ENCODE measurements at regions not wholly inside any gene's neighbourhood (a gene's known extent, or its start where the extent isn't known, plus 50 kb on each side); places are given as distances from the start of the nearest gene placed in this dataset.

DNA sequence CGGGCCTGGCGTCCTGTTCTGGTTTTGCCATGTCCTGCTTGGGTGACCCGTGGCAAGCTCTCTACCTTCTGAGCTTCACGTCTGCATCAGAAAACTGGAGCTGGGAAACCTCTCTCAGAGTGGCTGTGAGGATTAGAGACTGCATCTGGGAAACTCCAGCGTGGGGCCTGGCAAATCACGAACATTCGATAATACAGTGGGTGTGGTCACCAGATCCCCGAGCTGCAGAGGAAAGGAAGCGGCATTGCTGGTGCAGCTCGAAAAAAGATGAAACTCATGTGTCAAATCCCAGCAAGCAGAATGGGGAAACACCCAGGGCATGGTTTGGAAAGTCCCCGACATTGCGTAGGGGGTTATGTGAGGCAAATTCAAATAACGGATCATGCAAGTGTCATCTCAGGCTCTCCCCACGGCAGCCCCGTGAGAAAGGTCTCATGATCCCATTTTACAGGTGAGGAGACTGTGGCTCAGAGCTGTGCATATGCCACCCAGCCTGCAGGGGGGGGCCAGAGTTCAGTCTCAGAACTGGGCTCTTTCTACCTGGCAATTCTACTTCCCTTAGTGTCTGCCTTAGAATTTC, 98.1 kb upstream of the VRK1 start:
- TF ChIP-seq CTCF (IDR thresholded peaks at IDR 0.05) = no peak
- ATAC-seq (no peak), FAIRE-seq (no peak), DNase-seq (no peak)
- H3K36me3 ChIP-seq = no peaks in the 10 kb centered on the region
- H3K4me1 ChIP-seq = no peaks in the 10 kb centered on the region
- H3K27me3 ChIP-seq = no peaks in the 10 kb centered on the region
- 78 to 79% methylated on average over 15 of the region's 15 CpGs for WGBS, 2 donors
- H3K4me3 ChIP-seq = no peak overlapping the region
- no peaks in the 10 kb centered on the region for H3K9me3 ChIP-seq
- intact Hi-C loops (cut with DNase I) = no loop called here
- H3K27ac ChIP-seq = no peak overlapping the region

GRCh38 chr14:96699666-96700065, 97.5 kb upstream of the VRK1 start:
- no peak for TF ChIP-seq CTCF (IDR thresholded peaks at IDR 0.05)
- Histone ChIP-seq H3K4me1 (no peaks in the 10 kb centered on the region), H3K36me3 (no peaks in the 10 kb centered on the region), H3K27ac (no peak overlapping the region), H3K27me3 (no peaks in the 10 kb centered on the region), H3K4me3 (no peak overlapping the region), H3K9me3 (no peaks in the 10 kb centered on the region)
- 89 to 91% methylated on average over 3 of the region's 3 CpGs for WGBS, 2 donors
- FAIRE-seq = no peak
- no peak for DNase-seq
- no peak for ATAC-seq
- intact Hi-C loops (cut with DNase I) = no loop called here

GRCh38 chr14:96702831-96703230, 94.4 kb upstream of the VRK1 start:
- H3K27ac ChIP-seq = no peak overlapping the region
- no peaks in the 10 kb centered on the region for H3K27me3 ChIP-seq
- no peaks in the 10 kb centered on the region for H3K36me3 ChIP-seq
- WGBS, 2 donors = 58 to 64% methylated on average over 6 of the region's 6 CpGs
- FAIRE-seq = no peak
- no peak overlapping the region for H3K4me3 ChIP-seq
- no peak for TF ChIP-seq CTCF (IDR thresholded peaks at IDR 0.05)
- no peaks in the 10 kb centered on the region for H3K4me1 ChIP-seq
- intact Hi-C loops (cut with DNase I) = no loop called here
- no peaks in the 10 kb centered on the region for H3K9me3 ChIP-seq
- ATAC-seq = no peak
- no peak for DNase-seq

- 48 to 52% methylated on average over 10 of the region's 10 CpGs for whole genome bisulfite sequencing, 2 donors
- no peak overlapping the region for H3K4me3 ChIP-seq
- DNase-seq (no peak), FAIRE-seq (no peak), ATAC-seq (no peak)
- intact Hi-C loops (cut with DNase I) = no loop called here
- TF ChIP-seq CTCF (IDR thresholded peaks at IDR 0.05) = no peak
- no peaks in the 10 kb centered on the region for H3K27me3 ChIP-seq
- no peaks in the 10 kb centered on the region for H3K4me1 ChIP-seq
- H3K36me3 ChIP-seq = no peaks in the 10 kb centered on the region
- no peak overlapping the region for H3K27ac ChIP-seq
- no peaks in the 10 kb centered on the region for H3K9me3 ChIP-seq
Measured at GRCh38 chr14:96705422-96706092, 91.6 kb upstream of the VRK1 start.

DNA sequence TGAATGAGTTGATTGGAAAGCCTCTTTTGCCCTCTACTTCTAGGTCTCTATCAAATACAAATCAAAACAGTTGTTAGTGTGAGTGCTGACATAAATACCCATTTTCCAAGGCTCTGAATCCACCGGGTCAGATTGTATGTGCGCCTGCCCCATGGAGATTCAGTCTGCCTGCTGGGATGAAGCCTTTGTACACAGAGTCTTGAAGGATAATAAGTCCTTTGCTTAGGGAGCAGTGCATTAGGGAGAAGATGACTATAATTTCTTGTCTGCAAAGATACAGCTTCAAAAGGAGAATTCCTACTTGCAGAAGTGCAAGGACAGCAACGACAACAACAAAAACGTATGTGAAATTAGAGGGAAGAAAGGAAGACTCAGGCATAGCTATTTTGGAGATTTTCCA, 90.3 kb upstream of the VRK1 start:
- no peak for FAIRE-seq
- Histone ChIP-seq H3K4me1 (no peaks in the 10 kb centered on the region), H3K4me3 (no peak overlapping the region), H3K27me3 (no peaks in the 10 kb centered on the region), H3K27ac (no peak overlapping the region), H3K36me3 (no peaks in the 10 kb centered on the region), H3K9me3 (no peaks in the 10 kb centered on the region)
- intact Hi-C loops (cut with DNase I) = no loop called here
- TF ChIP-seq CTCF (IDR thresholded peaks at IDR 0.05) = no peak
- WGBS, 2 donors = 64 to 74% methylated on average over 4 of the region's 4 CpGs
- DNase-seq = no peak
- ATAC-seq = no peak

Data from pancreas (tissue), 10 donors.